Uterus (tissue), 2 donors: ENCODE measurements at regions not wholly inside any gene's neighbourhood (a gene's known extent, or its start where the extent isn't known, plus 50 kb on each side); places are given as distances from the start of the nearest gene placed in this dataset.

ENCODE experiments used
- POLR2A ChIP-seq, 2 donors: fragments of 450-650 bp; IDR thresholded peaks; one replicate each; pipeline ENCODE4 v1.6.1; 2016; ENCODE audit warnings: antibody characterized with exemption in 2 of 2, mild to moderate bottlenecking in 1 of 2, moderate library complexity in 1 of 2
- TF ChIP-seq, protein P1 (sequence below), 4 experiments: fragments of 200-600 bp in 2 of 4; fragments of 450-650 bp in 2 of 4; sonication (generic) in 2 of 4; IDR thresholded peaks; one replicate each; pipeline ENCODE4 v1.5.1; 2016 to 2019; ENCODE audit warnings: antibody characterized with exemption in 4 of 4, mild to moderate bottlenecking in 2 of 4, moderate library complexity in 1 of 4

DNA sequence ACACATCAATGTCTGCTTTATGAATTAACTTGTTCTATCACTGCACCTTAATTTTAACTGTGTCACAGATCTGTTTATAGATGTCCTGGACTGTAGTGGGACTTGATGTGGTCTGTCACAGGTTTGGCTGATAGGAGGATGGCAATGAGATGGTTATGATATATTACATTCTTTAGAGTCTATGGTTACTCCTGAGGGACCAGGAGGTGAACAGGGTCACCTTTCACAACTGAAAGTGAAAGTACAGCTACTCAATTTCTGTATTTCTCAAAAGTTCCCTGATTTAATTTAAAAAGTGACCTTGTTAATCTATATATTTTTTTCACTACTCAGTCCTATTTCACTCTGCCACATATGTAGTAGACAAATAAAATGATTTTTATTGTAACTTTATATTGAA, 1284.1 kb upstream of the GYPC start:
- TF ChIP-seq, protein P1, sequence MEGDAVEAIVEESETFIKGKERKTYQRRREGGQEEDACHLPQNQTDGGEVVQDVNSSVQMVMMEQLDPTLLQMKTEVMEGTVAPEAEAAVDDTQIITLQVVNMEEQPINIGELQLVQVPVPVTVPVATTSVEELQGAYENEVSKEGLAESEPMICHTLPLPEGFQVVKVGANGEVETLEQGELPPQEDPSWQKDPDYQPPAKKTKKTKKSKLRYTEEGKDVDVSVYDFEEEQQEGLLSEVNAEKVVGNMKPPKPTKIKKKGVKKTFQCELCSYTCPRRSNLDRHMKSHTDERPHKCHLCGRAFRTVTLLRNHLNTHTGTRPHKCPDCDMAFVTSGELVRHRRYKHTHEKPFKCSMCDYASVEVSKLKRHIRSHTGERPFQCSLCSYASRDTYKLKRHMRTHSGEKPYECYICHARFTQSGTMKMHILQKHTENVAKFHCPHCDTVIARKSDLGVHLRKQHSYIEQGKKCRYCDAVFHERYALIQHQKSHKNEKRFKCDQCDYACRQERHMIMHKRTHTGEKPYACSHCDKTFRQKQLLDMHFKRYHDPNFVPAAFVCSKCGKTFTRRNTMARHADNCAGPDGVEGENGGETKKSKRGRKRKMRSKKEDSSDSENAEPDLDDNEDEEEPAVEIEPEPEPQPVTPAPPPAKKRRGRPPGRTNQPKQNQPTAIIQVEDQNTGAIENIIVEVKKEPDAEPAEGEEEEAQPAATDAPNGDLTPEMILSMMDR (IDR thresholded peaks at IDR 0.05) = no peak
- no peak for TF ChIP-seq POLR2A (IDR thresholded peaks at IDR 0.05)
